GM12878 (cell line): ENCODE measurements at regions not wholly inside any gene's neighbourhood (a gene's known extent, or its start where the extent isn't known, plus 50 kb on each side); places are given as distances from the start of the nearest gene placed in this dataset.

Experiments used
- ATF2 ChIP-seq: IDR thresholded peaks from 2 replicates; pipeline ENCODE4 v1.6.1; 2012; ENCODE audit warnings: low read length, inconsistent platforms
- CTCF ChIP-seq, 3 experiments: IDR thresholded peaks in 2 of 3; conservative IDR thresholded peaks in 1 of 3; 2 replicates each; pipeline ENCODE4 v1.5.1; 2011; ENCODE audit warnings: low read depth in 3 of 3, low read length in 3 of 3, mild to moderate bottlenecking in 3 of 3, control low read depth in 2 of 3, moderate library complexity in 2 of 3, inconsistent platforms in 1 of 3, mixed read lengths in 1 of 3; ENCODE audit not compliant: control insufficient read depth in 2 of 3, insufficient read depth in 1 of 3; ENCODE audit errors: extremely low read depth in 1 of 3
- EP300 ChIP-seq, 2 experiments: fragments of 150-350 bp in 1 of 2; IDR thresholded peaks; 2 replicates each; pipeline ENCODE4 v1.6.1; 2011 to 2012; ENCODE audit warnings: low read depth in 2 of 2, low read length in 2 of 2, borderline replicate concordance in 1 of 2, improper control_type of control experiment in 1 of 2, inconsistent platforms in 1 of 2; ENCODE audit not compliant: control insufficient read depth in 1 of 2
- RCOR1 ChIP-seq: conservative IDR thresholded peaks from 2 replicates; pipeline ENCODE4 v1.6.1; 2012; ENCODE audit warnings: low read depth, low read length, improper control_type of control experiment
- RFX5 ChIP-seq: IDR thresholded peaks from 2 replicates; pipeline ENCODE4 v1.6.1; 2011; ENCODE audit warnings: low read depth, low read length, improper control_type of control experiment
- SRF ChIP-seq, 2 experiments: IDR thresholded peaks; 2 replicates each; pipeline ENCODE4 v1.6.1; 2011; ENCODE audit warnings: low read depth in 2 of 2, low read length in 2 of 2, mild to moderate bottlenecking in 1 of 2, moderate library complexity in 1 of 2

- no peak for TF ChIP-seq CTCF (IDR thresholded peaks at IDR 0.05 in 2 of 3, conservative IDR thresholded peaks at IDR 0.05 in 1 of 3; ENCODE audit: control insufficient read depth in 2 of 3, extremely low read depth in 1 of 3, insufficient read depth in 1 of 3, low read depth in 3 of 3, low read length in 3 of 3)
- no peak for TF ChIP-seq SRF (IDR thresholded peaks at IDR 0.05; ENCODE audit: low read depth in 2 of 2, low read length in 2 of 2)
- no peak for TF ChIP-seq EP300 (IDR thresholded peaks at IDR 0.05; ENCODE audit: borderline replicate concordance in 1 of 2, control insufficient read depth in 1 of 2, low read depth in 2 of 2, low read length in 2 of 2)
- TF ChIP-seq RCOR1: no peak
- TF ChIP-seq RFX5: no peak
- no peak for TF ChIP-seq ATF2
These were observed 255.8 kb upstream of the SASH1 start for GRCh38 chr6:148086843-148087242.
